ENCODE measurements at regions not wholly inside any gene's neighbourhood (a gene's known extent, or its start where the extent isn't known, plus 50 kb on each side); places are given as distances from the start of the nearest gene placed in this dataset.

- TF ChIP-seq EP300 (IDR thresholded peaks at IDR 0.05; ENCODE audit: borderline replicate concordance in 1 of 2, low read depth in 2 of 2, low read length in 2 of 2) = no peak
- TF ChIP-seq, protein P1, sequence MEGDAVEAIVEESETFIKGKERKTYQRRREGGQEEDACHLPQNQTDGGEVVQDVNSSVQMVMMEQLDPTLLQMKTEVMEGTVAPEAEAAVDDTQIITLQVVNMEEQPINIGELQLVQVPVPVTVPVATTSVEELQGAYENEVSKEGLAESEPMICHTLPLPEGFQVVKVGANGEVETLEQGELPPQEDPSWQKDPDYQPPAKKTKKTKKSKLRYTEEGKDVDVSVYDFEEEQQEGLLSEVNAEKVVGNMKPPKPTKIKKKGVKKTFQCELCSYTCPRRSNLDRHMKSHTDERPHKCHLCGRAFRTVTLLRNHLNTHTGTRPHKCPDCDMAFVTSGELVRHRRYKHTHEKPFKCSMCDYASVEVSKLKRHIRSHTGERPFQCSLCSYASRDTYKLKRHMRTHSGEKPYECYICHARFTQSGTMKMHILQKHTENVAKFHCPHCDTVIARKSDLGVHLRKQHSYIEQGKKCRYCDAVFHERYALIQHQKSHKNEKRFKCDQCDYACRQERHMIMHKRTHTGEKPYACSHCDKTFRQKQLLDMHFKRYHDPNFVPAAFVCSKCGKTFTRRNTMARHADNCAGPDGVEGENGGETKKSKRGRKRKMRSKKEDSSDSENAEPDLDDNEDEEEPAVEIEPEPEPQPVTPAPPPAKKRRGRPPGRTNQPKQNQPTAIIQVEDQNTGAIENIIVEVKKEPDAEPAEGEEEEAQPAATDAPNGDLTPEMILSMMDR (IDR thresholded peaks at IDR 0.05; ENCODE audit: control extremely low read depth in 1 of 3, insufficient read depth in 1 of 3, low read depth in 1 of 3, low read length in 3 of 3) = no peak
- TF ChIP-seq CHD1 (IDR thresholded peaks at IDR 0.05; ENCODE audit: low read depth, low read length) = no peak
- TF ChIP-seq BACH1 (IDR thresholded peaks at IDR 0.05; ENCODE audit: low read length) = no peak
- no peak for TF ChIP-seq POLR2AphosphoS5 (IDR thresholded peaks at IDR 0.05; ENCODE audit: low read depth, low read length)
- TF ChIP-seq POLR2A (IDR thresholded peaks at IDR 0.05; ENCODE audit: control extremely low read depth in 1 of 2, low read depth in 2 of 2, low read length in 2 of 2) = no peak
- TF ChIP-seq HDAC2 (IDR thresholded peaks at IDR 0.05; ENCODE audit: borderline replicate concordance in 1 of 2, low read depth in 2 of 2, low read length in 2 of 2) = no peak
- no peak for TF ChIP-seq SP2 (IDR thresholded peaks at IDR 0.05; ENCODE audit: low read length)
- no peak for TF ChIP-seq GABPA (IDR thresholded peaks at IDR 0.05; ENCODE audit: borderline replicate concordance, insufficient read depth, low read length)
- TF ChIP-seq SIN3A (conservative IDR thresholded peaks at IDR 0.05 in 1 of 2, IDR thresholded peaks at IDR 0.05 in 1 of 2; ENCODE audit: low read depth in 1 of 2, low read length in 2 of 2) = no peak
- TF ChIP-seq EZH2 (IDR thresholded peaks at IDR 0.05; ENCODE audit: low read depth, low read length, severe bottlenecking) = no peak
- TF ChIP-seq RFX5 (IDR thresholded peaks at IDR 0.05; ENCODE audit: borderline replicate concordance, low read depth, low read length) = no peak
- TF ChIP-seq BRCA1 (IDR thresholded peaks at IDR 0.05; ENCODE audit: low read depth, low read length) = no peak
- no peak for TF ChIP-seq TAF1 (IDR thresholded peaks at IDR 0.05; ENCODE audit: low read depth, low read length)
Observed at GRCh38 chr5:100691085-100691484, 155.9 kb downstream of the FAM174A start.

All from H1 (cell line).